HCT116 (cell line): ENCODE measurements at regions not wholly inside any gene's neighbourhood (a gene's known extent, or its start where the extent isn't known, plus 50 kb on each side); places are given as distances from the start of the nearest gene placed in this dataset.

Experiments used
- ATAC-seq: fragments of 200-7000 bp; cut with Tn5 transposase; 2 replicates; pipeline ENCODE4 v1.9.1; 2020; ENCODE audit warnings: mild to moderate bottlenecking, moderate library complexity
- BruUV-seq: library from RNA; stranded (reverse); fragments of 400-500 nt; replicated peaks from 2 replicates; lab custom pipeline; 2021; lab: Mats Ljungman, UMichigan
- CTCF ChIA-PET: fragments of 300-600 bp; sonication (Branson Sonifier 250); formaldehyde crosslinking; loops from one replicate; lab custom pipeline; 2021; ENCODE audit warnings: antibody characterized with exemption; lab: Charles Lee
- POLR2A ChIA-PET: fragments of 300-600, 350-600 bp; sonication (Branson Sonifier 250); formaldehyde crosslinking; loops from one replicate; lab custom pipeline; 2021; ENCODE audit warnings: antibody characterized with exemption; lab: Charles Lee
- RAD21 ChIA-PET, 2 experiments: fragments of 300-600 bp; sonication (Branson Sonifier 250); formaldehyde crosslinking; loops; one replicate each; lab custom pipeline; 2023; ENCODE audit warnings: low total read pairs in 2 of 2; ENCODE audit not compliant: uncharacterized antibody in 2 of 2, unreplicated experiment in 2 of 2, low non-redundant PET in 1 of 2; lab: Charles Lee
- DNase-seq: peaks from one replicate; pipeline ENCODE4 v3.0.0-alpha.2; 2010; ENCODE audit warnings: low read depth, low spot score
- H2AFZ ChIP-seq: fragments of 200-600 bp; shearing (Covaris generic), sonication (generic); 2 replicates; pipeline ENCODE4 v1.6.1; 2017; ENCODE audit warnings: low read depth, mixed run types, mixed read lengths, antibody characterized with exemption, low read length; ENCODE audit not compliant: poor library complexity, severe bottlenecking
- H3K27ac ChIP-seq: 2 replicates; pipeline ENCODE4 v1.5.1; 2012; ENCODE audit warnings: low read depth, low read length
- H3K27me3 ChIP-seq: fragments of 200-600 bp; sonication (generic); 2 replicates; pipeline ENCODE4 v1.6.1; 2016; ENCODE audit warnings: mixed run types, low read length, mixed read lengths; ENCODE audit not compliant: insufficient read depth
- H3K36me3 ChIP-seq, 2 experiments: fragments of 200-500 bp in 1 of 2; fragments of 200-600 bp in 1 of 2; sonication (Bioruptor generic) in 1 of 2; sonication (generic) in 1 of 2; 2 replicates each; pipeline versions ENCODE4 v1.5.1 to v1.6.1; 2014 to 2016; ENCODE audit warnings: low read length in 2 of 2, inconsistent platforms in 1 of 2, mixed read lengths in 1 of 2, mixed run types in 1 of 2; ENCODE audit not compliant: insufficient read depth in 2 of 2, control insufficient read depth in 1 of 2
- H3K4me1 ChIP-seq, 2 experiments: fragments of 200-600 bp in 1 of 2; sonication (generic) in 1 of 2; 2 replicates each; pipeline versions ENCODE4 v1.5.1 to v1.6.1; 2012 to 2017; ENCODE audit warnings: low read length in 2 of 2, inconsistent platforms in 1 of 2, mild to moderate bottlenecking in 1 of 2, mixed read lengths in 1 of 2, mixed run types in 1 of 2, moderate library complexity in 1 of 2; ENCODE audit not compliant: insufficient read depth in 2 of 2, control insufficient read depth in 1 of 2
- H3K4me2 ChIP-seq: fragments of 200-600 bp; sonication (generic); 2 replicates; pipeline ENCODE4 v1.6.1; 2017; ENCODE audit warnings: mixed run types, low read length, mixed read lengths
- H3K4me3 ChIP-seq, 2 experiments: fragments of 200-600 bp in 1 of 2; sonication (generic) in 1 of 2; replicated peaks in 1 of 2; 2 replicates each; pipeline ENCODE4 v1.5.1; 2011 to 2016; ENCODE audit warnings: low read length in 2 of 2, control low read depth in 1 of 2, low read depth in 1 of 2, mild to moderate bottlenecking in 1 of 2, mixed read lengths in 1 of 2, mixed run types in 1 of 2
- H3K79me2 ChIP-seq: fragments of 200-600 bp; sonication (generic); 2 replicates; pipeline ENCODE4 v1.6.1; 2017; ENCODE audit warnings: mild to moderate bottlenecking, mixed run types, low read length, moderate library complexity, mixed read lengths; ENCODE audit not compliant: insufficient read depth
- H3K9ac ChIP-seq: fragments of 200-600 bp; sonication (generic); 2 replicates; pipeline ENCODE4 v1.6.1; 2016; ENCODE audit warnings: low read length, mixed read lengths
- H3K9me2 ChIP-seq: fragments of 200-600 bp; sonication (generic), shearing (Covaris generic); 2 replicates; pipeline ENCODE4 v1.6.1; 2017; ENCODE audit warnings: mixed run types, mild to moderate bottlenecking, moderate library complexity; ENCODE audit not compliant: insufficient read depth
- H3K9me3 ChIP-seq, 2 experiments: fragments of 200-500 bp in 1 of 2; fragments of 200-600 bp in 1 of 2; sonication (Bioruptor generic) in 1 of 2; sonication (generic) in 1 of 2; 2 replicates each; pipeline ENCODE4 v1.6.1; 2014 to 2017; ENCODE audit warnings: low read length in 2 of 2, mixed read lengths in 2 of 2, inconsistent platforms in 1 of 2, low read depth in 1 of 2, mild to moderate bottlenecking in 1 of 2, mixed run types in 1 of 2, moderate library complexity in 1 of 2; ENCODE audit not compliant: control insufficient read depth in 1 of 2, insufficient read depth in 1 of 2
- H4K20me1 ChIP-seq: fragments of 200-600 bp; sonication (generic), shearing (Covaris generic); 2 replicates; pipeline ENCODE4 v1.6.1; 2017; ENCODE audit warnings: mixed run types, mild to moderate bottlenecking, moderate library complexity; ENCODE audit not compliant: insufficient read depth
- CBX3 ChIP-seq: IDR thresholded peaks from 2 replicates; pipeline ENCODE4 v1.6.1; 2012; ENCODE audit warnings: low read depth
- CEBPB ChIP-seq: IDR thresholded peaks from 2 replicates; pipeline ENCODE4 v1.6.1; 2012; ENCODE audit warnings: low read depth
- EGR1 ChIP-seq: IDR thresholded peaks from 2 replicates; pipeline ENCODE4 v1.6.1; 2012; ENCODE audit warnings: low read depth
- ELF1 ChIP-seq: IDR thresholded peaks from 2 replicates; pipeline ENCODE4 v1.6.1; 2012; ENCODE audit warnings: low read depth, borderline replicate concordance
- EZH2 ChIP-seq: fragments of 200-600 bp; sonication (generic); IDR thresholded peaks from 2 replicates; pipeline ENCODE4 v1.6.1; 2017; ENCODE audit warnings: antibody characterized with exemption, mixed run types
- EZH2phosphoT487 ChIP-seq: fragments of 200-600 bp; IDR thresholded peaks from 2 replicates; pipeline ENCODE4 v1.6.1; 2018; ENCODE audit warnings: antibody characterized with exemption, borderline replicate concordance
- JUND ChIP-seq: IDR thresholded peaks from 2 replicates; pipeline ENCODE4 v1.6.1; 2012
- POLR2A ChIP-seq: IDR thresholded peaks from 2 replicates; pipeline ENCODE4 v1.7.0; 2011; ENCODE audit warnings: borderline replicate concordance; ENCODE audit not compliant: insufficient read depth, insufficient read length; ENCODE audit errors: extremely low read depth
- POLR2AphosphoS5 ChIP-seq: IDR thresholded peaks from 2 replicates; pipeline ENCODE4 v1.6.1; 2011; ENCODE audit warnings: mild to moderate bottlenecking, low read depth, low read length, moderate library complexity
- RAD21 ChIP-seq: IDR thresholded peaks from 2 replicates; pipeline ENCODE4 v1.6.1; 2012; ENCODE audit warnings: low read depth, mild to moderate bottlenecking
- SIN3A ChIP-seq: IDR thresholded peaks from 2 replicates; pipeline ENCODE4 v1.6.1; 2012; ENCODE audit warnings: low read depth
- SP1 ChIP-seq: IDR thresholded peaks from 2 replicates; pipeline ENCODE4 v1.6.1; 2012; ENCODE audit warnings: low read depth
- SRF ChIP-seq: IDR thresholded peaks from 2 replicates; pipeline ENCODE4 v1.6.1; 2012; ENCODE audit warnings: low read depth
- YY1 ChIP-seq: IDR thresholded peaks from 2 replicates; pipeline ENCODE4 v1.6.1; 2011; ENCODE audit warnings: low read length, low read depth, moderate library complexity, mild to moderate bottlenecking; ENCODE audit not compliant: insufficient replicate concordance; ENCODE audit errors: extremely low read depth
- ZBTB33 ChIP-seq: IDR thresholded peaks from 2 replicates; pipeline ENCODE4 v1.6.1; 2011; ENCODE audit warnings: mild to moderate bottlenecking, low read length, moderate library complexity; ENCODE audit not compliant: insufficient replicate concordance; ENCODE audit errors: extremely low read depth
- ZFX ChIP-seq: fragments of 450-650 bp; IDR thresholded peaks from 2 replicates; pipeline ENCODE4 v1.6.1; 2017
- ZNF274 ChIP-seq: fragments of 200-500 bp; sonication (Bioruptor generic); IDR thresholded peaks from 2 replicates; pipeline ENCODE4 v1.6.1; 2014; ENCODE audit warnings: mild to moderate bottlenecking, low read depth, low read length, inconsistent platforms
- intact Hi-C: fragments of 100-400 bp; cut with micrococcal nuclease; formaldehyde crosslinking; loops from 2 replicates; pipeline ENCODE4 v1.10.0; 2022
- TF ChIP-seq, protein P1 (sequence below): IDR thresholded peaks from 2 replicates; pipeline ENCODE4 v1.6.1; 2012
- TF ChIP-seq, protein P2 (sequence below): IDR thresholded peaks from 2 replicates; pipeline ENCODE4 v1.6.1; 2012

GRCh38 chr1:232452736-232453440 is 177.0 kb downstream of the SIPA1L2 start:
- RAD21 ChIA-PET = no interaction called here
- no peak overlapping the region for H3K4me2 ChIP-seq
- POLR2A ChIA-PET = no interaction called here
- H3K27me3 ChIP-seq = no peaks in the 10 kb centered on the region
- TF ChIP-seq ZBTB33 = no peak
- TF ChIP-seq ZFX = no peak
- no peak for TF ChIP-seq SIN3A
- no peak for TF ChIP-seq YY1
- TF ChIP-seq EZH2phosphoT487 = no peak
- TF ChIP-seq SP1 = no peak
- H3K9ac ChIP-seq = no peak overlapping the region
- no peaks in the 10 kb centered on the region for H4K20me1 ChIP-seq
- H3K79me2 ChIP-seq = no peaks in the 10 kb centered on the region
- ATAC-seq (no peak), DNase-seq (no peak)
- no peaks in the 10 kb centered on the region for H3K9me3 ChIP-seq
- CTCF ChIA-PET = no interaction called here
- no peaks in the 10 kb centered on the region for H3K4me1 ChIP-seq
- intact Hi-C loops = no loop called here
- no TSS peak for BruUV-seq
- H3K4me3 ChIP-seq = no peak overlapping the region
- H3K27ac ChIP-seq = no peak overlapping the region
- no peaks in the 10 kb centered on the region for H3K36me3 ChIP-seq
- no peak overlapping the region for H2AFZ ChIP-seq
- H3K9me2 ChIP-seq = no peaks in the 10 kb centered on the region

GRCh38 chr1:232452117-232452516 is 177.8 kb downstream of the SIPA1L2 start:
- no peaks in the 10 kb centered on the region for H3K79me2 ChIP-seq
- TF ChIP-seq EZH2 (no peak), SRF (no peak), CBX3 (no peak), CEBPB (no peak), ZFX (no peak), EGR1 (no peak), ELF1 (no peak), RAD21 (no peak), JUND (no peak), POLR2AphosphoS5 (no peak), POLR2A (no peak), YY1 (no peak), ZNF274 (no peak), EZH2phosphoT487 (no peak)
- TF ChIP-seq, protein P1, sequence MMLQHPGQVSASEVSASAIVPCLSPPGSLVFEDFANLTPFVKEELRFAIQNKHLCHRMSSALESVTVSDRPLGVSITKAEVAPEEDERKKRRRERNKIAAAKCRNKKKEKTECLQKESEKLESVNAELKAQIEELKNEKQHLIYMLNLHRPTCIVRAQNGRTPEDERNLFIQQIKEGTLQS = no peak
- TF ChIP-seq, protein P2, sequence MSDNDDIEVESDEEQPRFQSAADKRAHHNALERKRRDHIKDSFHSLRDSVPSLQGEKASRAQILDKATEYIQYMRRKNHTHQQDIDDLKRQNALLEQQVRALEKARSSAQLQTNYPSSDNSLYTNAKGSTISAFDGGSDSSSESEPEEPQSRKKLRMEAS = no peak
- no peak overlapping the region for H3K4me3 ChIP-seq
- H3K4me1 ChIP-seq = no peaks in the 10 kb centered on the region
- no peak overlapping the region for H3K4me2 ChIP-seq
- H4K20me1 ChIP-seq = no peaks in the 10 kb centered on the region
- no peaks in the 10 kb centered on the region for H3K9me2 ChIP-seq
- no peak for DNase-seq
- no peaks in the 10 kb centered on the region for H3K36me3 ChIP-seq
- H3K27ac ChIP-seq = no peak overlapping the region
- H3K27me3 ChIP-seq = no peaks in the 10 kb centered on the region
- ChIA-PET CTCF (no interaction called here), POLR2A (no interaction called here), RAD21 (no interaction called here)
- intact Hi-C loops = no loop called here
- no peak overlapping the region for H2AFZ ChIP-seq
- no peak for ATAC-seq
- H3K9ac ChIP-seq = no peak overlapping the region
- no peaks in the 10 kb centered on the region for H3K9me3 ChIP-seq
- BruUV-seq = no TSS peak
